NCI-H524 (cell line): ENCODE measurements at regions not wholly inside any gene's neighbourhood (a gene's known extent, or its start where the extent isn't known, plus 50 kb on each side); places are given as distances from the start of the nearest gene placed in this dataset.
"Not testable (repeated sequence)": the region's sequence is repeated elsewhere in the genome, so short reads cannot be mapped to it uniquely, and the experiment has no call there.

ENCODE experiments used
- DNase-seq, 2 experiments: peaks; one replicate each; lab custom pipeline; 2025; lab: John Stamatoyannopoulos, UW

- no peak for DNase-seq
Measured at GRCh38 chr16:80915079-80915450, 91.6 kb downstream of the CMC2 start.

- no peak for DNase-seq
Measured at GRCh38 chr16:80914379-80915078, 92.2 kb downstream of the CMC2 start.

GRCh38 chr16:80913397-80913796, 93.3 kb downstream of the CMC2 start:
- no peak for DNase-seq

- DNase-seq = peak in 1 of 2 experiments; percentile 64
Measured at GRCh38 chr16:80912651-80913050, 94.0 kb downstream of the CMC2 start.

- DNase-seq = no peak
Measured at GRCh38 chr16:80910434-80910833, 96.3 kb downstream of the CMC2 start.

GRCh38 chr16:80909720-80910119, 97.0 kb downstream of the CMC2 start:
- peak; percentile 20 to 54 for DNase-seq

- DNase-seq = not testable (repeated sequence)
Measured at GRCh38 chr16:80906169-80906568, 100.5 kb downstream of the CMC2 start.

- DNase-seq = no peak
Measured at GRCh38 chr16:80903616-80904015, 99.2 kb upstream of the CDYL2 start.

GRCh38 chr16:80902306-80903110, 98.1 kb upstream of the CDYL2 start:
- no peak for DNase-seq

GRCh38 chr16:80900593-80900954, 96.2 kb upstream of the CDYL2 start:
- no peak for DNase-seq

GRCh38 chr16:80899809-80900592, 95.6 kb upstream of the CDYL2 start:
- DNase-seq = no peak

- no peak for DNase-seq
Measured at GRCh38 chr16:80896776-80897175, 92.4 kb upstream of the CDYL2 start.

GRCh38 chr16:80894091-80894490, 89.7 kb upstream of the CDYL2 start:
- no peak for DNase-seq

- DNase-seq = no peak
Measured at GRCh38 chr16:80893686-80894085, 89.3 kb upstream of the CDYL2 start.

GRCh38 chr16:80892395-80892794, 88.0 kb upstream of the CDYL2 start:
- not testable (repeated sequence) for DNase-seq

GRCh38 chr16:80889779-80890359, 85.5 kb upstream of the CDYL2 start:
- no peak for DNase-seq

GRCh38 chr16:80887062-80887461, 82.7 kb upstream of the CDYL2 start:
- DNase-seq = no peak

GRCh38 chr16:80883816-80884215, 79.4 kb upstream of the CDYL2 start:
- no peak for DNase-seq

- DNase-seq = no peak
Measured at GRCh38 chr16:80883159-80883642, 78.8 kb upstream of the CDYL2 start.

GRCh38 chr16:80875616-80876015, 71.2 kb upstream of the CDYL2 start:
- no peak for DNase-seq

GRCh38 chr16:80874925-80875324, 70.5 kb upstream of the CDYL2 start:
- DNase-seq = no peak

GRCh38 chr16:80862160-80862705, 57.8 kb upstream of the CDYL2 start:
- DNase-seq = no peak
